ENCODE measurements at regions not wholly inside any gene's neighbourhood (a gene's known extent, or its start where the extent isn't known, plus 50 kb on each side); places are given as distances from the start of the nearest gene placed in this dataset.

- H3K4me3 ChIP-seq (ENCODE audit: low read depth, low read length): no peak overlapping the region
- DNase-seq (ENCODE audit: low read depth): no peak
- TF ChIP-seq CTCF (IDR thresholded peaks at IDR 0.05; ENCODE audit: low read depth, low read length, missing control alignments): no peak
Observed at GRCh38 chrX:106300656-106301055, 132.6 kb downstream of the PWWP3B start.

GRCh38 chrX:106302304-106302703 is 134.2 kb downstream of the PWWP3B start:
- H3K4me3 ChIP-seq (ENCODE audit: low read depth, low read length): no peak overlapping the region
- TF ChIP-seq CTCF (IDR thresholded peaks at IDR 0.05; ENCODE audit: low read depth, low read length, missing control alignments): no peak
- no peak for DNase-seq (ENCODE audit: low read depth)

GRCh38 chrX:106306391-106306947 is 138.4 kb downstream of the PWWP3B start:
- no peak overlapping the region for H3K4me3 ChIP-seq (ENCODE audit: low read depth, low read length)
- no peak for TF ChIP-seq CTCF (IDR thresholded peaks at IDR 0.05; ENCODE audit: low read depth, low read length, missing control alignments)
- no peak for DNase-seq (ENCODE audit: low read depth)

- no peak for TF ChIP-seq CTCF (IDR thresholded peaks at IDR 0.05; ENCODE audit: low read depth, low read length, missing control alignments)
- DNase-seq (ENCODE audit: low read depth): no peak
Observed at GRCh38 chrX:106323357-106323756, 155.3 kb downstream of the PWWP3B start.

GRCh38 chrX:106331606-106332005 is 163.5 kb downstream of the PWWP3B start:
- H3K4me3 ChIP-seq (ENCODE audit: low read depth, low read length): no peak overlapping the region
- TF ChIP-seq CTCF (IDR thresholded peaks at IDR 0.05; ENCODE audit: low read depth, low read length, missing control alignments): no peak
- DNase-seq (ENCODE audit: low read depth): no peak

More at GRCh38 chrX:106323357-106323756, 155.3 kb downstream of the PWWP3B start:
- no peak overlapping the region for H3K4me3 ChIP-seq (ENCODE audit: low read depth, low read length)

- no peak for TF ChIP-seq CTCF (IDR thresholded peaks at IDR 0.05; ENCODE audit: low read depth, low read length, missing control alignments)
- H3K4me3 ChIP-seq (ENCODE audit: low read depth, low read length): no peak overlapping the region
- DNase-seq (ENCODE audit: low read depth): no peak
Observed at GRCh38 chrX:106341823-106342222, 173.7 kb downstream of the PWWP3B start.

- no peak for DNase-seq (ENCODE audit: low read depth)
- no peak for TF ChIP-seq CTCF (IDR thresholded peaks at IDR 0.05; ENCODE audit: low read depth, low read length, missing control alignments)
- H3K4me3 ChIP-seq (ENCODE audit: low read depth, low read length): no peak overlapping the region
Observed at GRCh38 chrX:106356580-106356979, 188.5 kb downstream of the PWWP3B start.

Measured in GM12864 (cell line).